HG03520 (cell line): ENCODE measurements at regions not wholly inside any gene's neighbourhood (a gene's known extent, or its start where the extent isn't known, plus 50 kb on each side); places are given as distances from the start of the nearest gene placed in this dataset.

Source experiments
- ATAC-seq: cut with Tn5 transposase; IDR thresholded peaks from one replicate; pipeline ENCODE4 v1.9.1; 2021; ENCODE audit warnings: mild to moderate bottlenecking, moderate library complexity; ENCODE audit not compliant: unreplicated experiment

GRCh38 chr18:10009321-10010144 lies 95.7 kb downstream of the VAPA start:
- no peak for ATAC-seq

GRCh38 chr18:10010611-10011015 lies 96.8 kb downstream of the VAPA start:
- no peak for ATAC-seq

- ATAC-seq = no peak
Measured at GRCh38 chr18:10011061-10011460, 97.2 kb downstream of the VAPA start.

GRCh38 chr18:10011751-10012150 lies 97.9 kb downstream of the VAPA start:
- no peak for ATAC-seq

GRCh38 chr18:10012526-10012925 lies 98.7 kb downstream of the VAPA start:
- no peak for ATAC-seq

- ATAC-seq = no peak
Measured at GRCh38 chr18:10013621-10014543, 100.1 kb downstream of the VAPA start.

- ATAC-seq = no peak
Measured at GRCh38 chr18:10015288-10015701, 101.5 kb downstream of the VAPA start.

GRCh38 chr18:10015941-10016819 lies 102.4 kb downstream of the VAPA start:
- no peak for ATAC-seq

GRCh38 chr18:10017043-10017442 lies 103.2 kb downstream of the VAPA start:
- ATAC-seq = no peak

GRCh38 chr18:10018289-10018688 lies 104.5 kb downstream of the VAPA start:
- no peak for ATAC-seq

GRCh38 chr18:10020171-10020570 lies 106.4 kb downstream of the VAPA start:
- ATAC-seq = no peak

GRCh38 chr18:10022365-10022764 lies 108.5 kb downstream of the VAPA start:
- no peak for ATAC-seq

- ATAC-seq = no peak
Measured at GRCh38 chr18:10023853-10024570, 110.2 kb downstream of the VAPA start.

GRCh38 chr18:10025711-10026670 lies 112.2 kb downstream of the VAPA start:
- no peak for ATAC-seq

GRCh38 chr18:10027031-10027430 lies 113.2 kb downstream of the VAPA start:
- no peak for ATAC-seq

- no peak for ATAC-seq
Measured at GRCh38 chr18:10027461-10027860, 113.6 kb downstream of the VAPA start.

- ATAC-seq = no peak
Measured at GRCh38 chr18:10029711-10030110, 115.9 kb downstream of the VAPA start.

GRCh38 chr18:10030816-10031541 lies 117.2 kb downstream of the VAPA start:
- no peak for ATAC-seq
